ENCODE measurements at regions not wholly inside any gene's neighbourhood (a gene's known extent, or its start where the extent isn't known, plus 50 kb on each side); places are given as distances from the start of the nearest gene placed in this dataset.

GRCh38 chr3:80366808-80367548, 599.2 kb upstream of the ROBO1 start:
- H3K4me2 ChIP-seq (ENCODE audit: unreplicated experiment) = no peak overlapping the region
- in situ Hi-C loops (cut with MboI) = no loop called here
- DNase-seq = no peak
- H2AFZ ChIP-seq = no peak overlapping the region
- no peaks in the 10 kb centered on the region for H3K9me2 ChIP-seq (ENCODE audit: insufficient read depth)
- no peaks in the 10 kb centered on the region for H3K79me2 ChIP-seq (ENCODE audit: insufficient read depth)
- no peak overlapping the region for H3K9ac ChIP-seq
- no peak overlapping the region for H3K27ac ChIP-seq
- TF ChIP-seq EZH2phosphoT487 (IDR thresholded peaks at IDR 0.05; ENCODE audit: insufficient read depth, low read depth) (no peak), EZH2 (IDR thresholded peaks at IDR 0.05; ENCODE audit: insufficient read depth, poor library complexity, severe bottlenecking) (no peak)
- H3K27me3 ChIP-seq (replicated peaks; ENCODE audit: insufficient read depth) = no peaks in the 10 kb centered on the region
- 27 to 29% methylated on average over 9 of the region's 9 CpGs for WGBS, 2 experiments (ENCODE audit: low coverage in 1 of 2, low lambda C conversion rate in 2 of 2, missing lambda C conversion rate in 2 of 2)
- H3K36me3 ChIP-seq (ENCODE audit: low read depth) = no peaks in the 10 kb centered on the region
- H4K20me1 ChIP-seq (ENCODE audit: insufficient read depth) = no peaks in the 10 kb centered on the region
- no peaks in the 10 kb centered on the region for H3F3A ChIP-seq (ENCODE audit: insufficient read depth)
- H3K9me3 ChIP-seq (ENCODE audit: low read depth) = no peaks in the 10 kb centered on the region
- no peak overlapping the region for H3K4me3 ChIP-seq
- H3K4me1 ChIP-seq (ENCODE audit: insufficient read depth) = no peaks in the 10 kb centered on the region

- H3K27ac ChIP-seq = no peak overlapping the region
These were observed 590.0 kb upstream of the ROBO1 start for GRCh38 chr3:80357761-80358160.

GRCh38 chr3:80355144-80355543, 587.3 kb upstream of the ROBO1 start:
- Histone ChIP-seq H3K9me2 (ENCODE audit: insufficient read depth) (no peaks in the 10 kb centered on the region), H3K27ac (no peak overlapping the region), H3K9me3 (ENCODE audit: low read depth) (no peaks in the 10 kb centered on the region), H3K4me3 (no peak overlapping the region), H2AFZ (no peak overlapping the region), H3K79me2 (ENCODE audit: insufficient read depth) (no peaks in the 10 kb centered on the region), H3K4me2 (ENCODE audit: unreplicated experiment) (no peak overlapping the region), H3K27me3 (replicated peaks; ENCODE audit: insufficient read depth) (no peaks in the 10 kb centered on the region), H3F3A (ENCODE audit: insufficient read depth) (no peaks in the 10 kb centered on the region), H3K9ac (no peak overlapping the region), H3K4me1 (ENCODE audit: insufficient read depth) (no peaks in the 10 kb centered on the region), H4K20me1 (ENCODE audit: insufficient read depth) (no peaks in the 10 kb centered on the region), H3K36me3 (ENCODE audit: low read depth) (no peaks in the 10 kb centered on the region)
- no peak for DNase-seq
- in situ Hi-C loops (cut with MboI) = no loop called here
- 7 to 12% methylated on average over 5 of the region's 5 CpGs for WGBS, 2 experiments (ENCODE audit: low coverage in 1 of 2, low lambda C conversion rate in 2 of 2, missing lambda C conversion rate in 2 of 2)
- TF ChIP-seq EZH2 (IDR thresholded peaks at IDR 0.05; ENCODE audit: insufficient read depth, poor library complexity, severe bottlenecking) (no peak), EZH2phosphoT487 (IDR thresholded peaks at IDR 0.05; ENCODE audit: insufficient read depth, low read depth) (no peak)

More at GRCh38 chr3:80357761-80358160, 590.0 kb upstream of the ROBO1 start:
- Histone ChIP-seq H3K27me3 (replicated peaks; ENCODE audit: insufficient read depth) (no peaks in the 10 kb centered on the region), H2AFZ (no peak overlapping the region), H3F3A (ENCODE audit: insufficient read depth) (no peaks in the 10 kb centered on the region), H3K9me2 (ENCODE audit: insufficient read depth) (no peaks in the 10 kb centered on the region), H3K9ac (no peak overlapping the region), H3K4me3 (no peak overlapping the region), H3K4me2 (ENCODE audit: unreplicated experiment) (no peak overlapping the region), H3K9me3 (ENCODE audit: low read depth) (no peaks in the 10 kb centered on the region), H3K36me3 (ENCODE audit: low read depth) (no peaks in the 10 kb centered on the region), H4K20me1 (ENCODE audit: insufficient read depth) (no peaks in the 10 kb centered on the region), H3K79me2 (ENCODE audit: insufficient read depth) (no peaks in the 10 kb centered on the region), H3K4me1 (ENCODE audit: insufficient read depth) (no peaks in the 10 kb centered on the region)
- no peak for TF ChIP-seq EZH2 (IDR thresholded peaks at IDR 0.05; ENCODE audit: insufficient read depth, poor library complexity, severe bottlenecking)
- no peak for TF ChIP-seq EZH2phosphoT487 (IDR thresholded peaks at IDR 0.05; ENCODE audit: insufficient read depth, low read depth)
- in situ Hi-C loops (cut with MboI) = no loop called here
- no peak for DNase-seq

- Histone ChIP-seq H2AFZ (no peak overlapping the region), H3K4me2 (ENCODE audit: unreplicated experiment) (no peak overlapping the region), H3K4me3 (no peak overlapping the region), H3K27ac (no peak overlapping the region), H3K27me3 (replicated peaks; ENCODE audit: insufficient read depth) (no peaks in the 10 kb centered on the region), H3F3A (ENCODE audit: insufficient read depth) (no peaks in the 10 kb centered on the region), H3K9me3 (ENCODE audit: low read depth) (no peaks in the 10 kb centered on the region), H3K9ac (no peak overlapping the region), H4K20me1 (ENCODE audit: insufficient read depth) (no peaks in the 10 kb centered on the region), H3K9me2 (ENCODE audit: insufficient read depth) (no peaks in the 10 kb centered on the region), H3K4me1 (ENCODE audit: insufficient read depth) (no peaks in the 10 kb centered on the region), H3K36me3 (ENCODE audit: low read depth) (no peaks in the 10 kb centered on the region), H3K79me2 (ENCODE audit: insufficient read depth) (no peaks in the 10 kb centered on the region)
- in situ Hi-C loops (cut with MboI) = no loop called here
- no peak for TF ChIP-seq EZH2phosphoT487 (IDR thresholded peaks at IDR 0.05; ENCODE audit: insufficient read depth, low read depth)
- DNase-seq = no peak
- WGBS, 2 experiments (ENCODE audit: low coverage in 1 of 2, low lambda C conversion rate in 2 of 2, missing lambda C conversion rate in 2 of 2) = 3% methylated on average over 2 of the region's 2 CpGs
These were observed 583.4 kb upstream of the ROBO1 start for GRCh38 chr3:80351201-80351600.

GRCh38 chr3:80350771-80351170, 583.0 kb upstream of the ROBO1 start:
- Histone ChIP-seq H3K27ac (no peak overlapping the region), H2AFZ (no peak overlapping the region), H3K27me3 (replicated peaks; ENCODE audit: insufficient read depth) (no peaks in the 10 kb centered on the region), H3K4me3 (no peak overlapping the region), H3K9me2 (ENCODE audit: insufficient read depth) (no peaks in the 10 kb centered on the region), H3K9me3 (ENCODE audit: low read depth) (no peaks in the 10 kb centered on the region), H3K79me2 (ENCODE audit: insufficient read depth) (no peaks in the 10 kb centered on the region), H3K4me2 (ENCODE audit: unreplicated experiment) (no peak overlapping the region), H3K36me3 (ENCODE audit: low read depth) (no peaks in the 10 kb centered on the region), H3K4me1 (ENCODE audit: insufficient read depth) (no peaks in the 10 kb centered on the region), H4K20me1 (ENCODE audit: insufficient read depth) (no peaks in the 10 kb centered on the region), H3F3A (ENCODE audit: insufficient read depth) (no peaks in the 10 kb centered on the region), H3K9ac (no peak overlapping the region)
- WGBS, 2 experiments (ENCODE audit: low coverage in 1 of 2, low lambda C conversion rate in 2 of 2, missing lambda C conversion rate in 2 of 2) = 17 to 23% methylated on average over 4 of the region's 4 CpGs
- DNase-seq = no peak
- no peak for TF ChIP-seq EZH2 (IDR thresholded peaks at IDR 0.05; ENCODE audit: insufficient read depth, poor library complexity, severe bottlenecking)
- no peak for TF ChIP-seq EZH2phosphoT487 (IDR thresholded peaks at IDR 0.05; ENCODE audit: insufficient read depth, low read depth)
- in situ Hi-C loops (cut with MboI) = no loop called here
